A549 (cell line): ENCODE measurements at regions not wholly inside any gene's neighbourhood (a gene's known extent, or its start where the extent isn't known, plus 50 kb on each side); places are given as distances from the start of the nearest gene placed in this dataset.
A peak's percentile ranks its signal among the peaks of the same experiment; 100 is the strongest.

Source experiments
- ATAC-seq, 2 experiments: fragments of 200-7000 bp in 1 of 2; fragments of >200 bp in 1 of 2; cut with Nextera tagmentation in 1 of 2; cut with Tn5 transposase in 1 of 2; 3 replicates each; pipeline versions ENCODE4 v1.8.0 to v1.9.1; 2018 to 2020; ENCODE audit warnings: mild to moderate bottlenecking in 1 of 2, moderate library complexity in 1 of 2
- CTCF ChIA-PET: fragments of 300-600 bp; sonication (Branson Sonifier 250); formaldehyde crosslinking; extraction: SDS; loops from one replicate; lab custom pipeline; 2021; ENCODE audit warnings: antibody characterized with exemption, inconsistent platforms; lab: Yijun Ruan, JAX
- POLR2A ChIA-PET: fragments of 350-600 bp; formaldehyde crosslinking; extraction: SDS; loops from one replicate; lab custom pipeline; 2021; ENCODE audit warnings: antibody characterized with exemption, inconsistent platforms; lab: Yijun Ruan, JAX
- DNase-seq, 2 experiments: peaks; one replicate each; pipeline versions ENCODE4 v3.0.0 to v3.0.0-alpha.2; 2011 to 2016; ENCODE audit warnings: low read depth in 1 of 2, low spot score in 1 of 2
- FAIRE-seq: peaks from 2 replicates; lab custom pipeline; 2011; peaks lifted over from hg19 to GRCh38; lab: Jason Lieb, UNC
- H3K27ac ChIP-seq, 2 experiments: fragments of >200 bp; sonication (Bioruptor Twin); formaldehyde crosslinking; 3 replicates each; pipeline ENCODE4 v1.5.1; 2016 to 2017
- H3K4me1 ChIP-seq: fragments of >200 bp; sonication (Bioruptor Twin); formaldehyde crosslinking; 3 replicates; pipeline ENCODE4 v1.6.1; 2016
- H3K4me2 ChIP-seq: fragments of >200 bp; sonication (Bioruptor Twin); formaldehyde crosslinking; 3 replicates; pipeline ENCODE4 v1.6.1; 2016
- H3K4me3 ChIP-seq: fragments of >200 bp; sonication (Bioruptor Twin); formaldehyde crosslinking; 3 replicates; pipeline ENCODE4 v1.5.1; 2016
- H3K9me3 ChIP-seq: fragments of >200 bp; sonication (Bioruptor Twin); formaldehyde crosslinking; 3 replicates; pipeline ENCODE4 v1.6.1; 2016
- CHD4 ChIP-seq: fragments of 200-600 bp; sonication (generic); IDR thresholded peaks from 2 replicates; pipeline ENCODE4 v1.6.1; 2016; ENCODE audit warnings: antibody characterized with exemption, mild to moderate bottlenecking, borderline replicate concordance
- EHMT2 ChIP-seq: fragments of 200-600 bp; sonication (generic); IDR thresholded peaks from 2 replicates; pipeline ENCODE4 v1.6.1; 2016; ENCODE audit warnings: antibody characterized with exemption, low read depth, mild to moderate bottlenecking, moderate library complexity
- ELK1 ChIP-seq: fragments of 150-350 bp; IDR thresholded peaks from 2 replicates; pipeline ENCODE4 v1.6.1; 2014; ENCODE audit warnings: low read depth, mild to moderate bottlenecking, low read length
- HDAC2 ChIP-seq: fragments of 200-600 bp; sonication (generic); IDR thresholded peaks from 2 replicates; pipeline ENCODE4 v1.6.1; 2016
- HES2 ChIP-seq: fragments of >200 bp; sonication (Bioruptor Twin); formaldehyde crosslinking; IDR thresholded peaks from 2 replicates; pipeline ENCODE4 v1.6.1; 2016
- HEYL ChIP-seq: fragments of 250-450 bp; sonication (Bioruptor Pico); IDR thresholded peaks from 2 replicates; pipeline ENCODE4 v1.8.0; 2021; ENCODE audit warnings: mild to moderate bottlenecking, moderate library complexity
- HOXA7 ChIP-seq: fragments of 250-450 bp; sonication (Bioruptor Pico); IDR thresholded peaks from 2 replicates; pipeline ENCODE4 v1.5.0; 2020; ENCODE audit warnings: mild to moderate bottlenecking, moderate library complexity
- HOXB13 ChIP-seq: fragments of 250-450 bp; sonication (Bioruptor Pico); IDR thresholded peaks from 2 replicates; pipeline ENCODE4 v1.5.0; 2020; ENCODE audit warnings: low read depth, mild to moderate bottlenecking, moderate library complexity
- HOXB5 ChIP-seq: fragments of 250-450 bp; sonication (Bioruptor Pico); IDR thresholded peaks from 2 replicates; pipeline ENCODE4 v1.5.0; 2020; ENCODE audit warnings: mild to moderate bottlenecking, moderate library complexity
- JUNB ChIP-seq: fragments of >200 bp; sonication (Bioruptor Twin); formaldehyde crosslinking; IDR thresholded peaks from 2 replicates; pipeline ENCODE4 v1.6.1; 2016
- MAFK ChIP-seq: fragments of 450-650 bp; IDR thresholded peaks from 2 replicates; pipeline ENCODE4 v1.6.1; 2014; ENCODE audit not compliant: partially characterized antibody
- MYC ChIP-seq: IDR thresholded peaks from 2 replicates; pipeline ENCODE4 v1.6.1; 2012; ENCODE audit warnings: mild to moderate bottlenecking, inconsistent platforms, low read length, improper control_type of control experiment, borderline replicate concordance
- NPAS2 ChIP-seq: fragments of 250-450 bp; sonication (Bioruptor Pico); IDR thresholded peaks from 2 replicates; pipeline ENCODE4 v1.8.0; 2022; ENCODE audit warnings: mild to moderate bottlenecking, moderate library complexity, borderline replicate concordance
- PHF8 ChIP-seq: fragments of 200-600 bp; sonication (generic); IDR thresholded peaks from 2 replicates; pipeline ENCODE4 v1.6.1; 2016; ENCODE audit warnings: low read depth, mild to moderate bottlenecking, antibody characterized with exemption, moderate library complexity, borderline replicate concordance
- RAD21 ChIP-seq, 2 experiments: fragments of >200 bp in 1 of 2; sonication (Bioruptor Twin) in 1 of 2; formaldehyde crosslinking in 1 of 2; IDR thresholded peaks in 1 of 2; conservative IDR thresholded peaks in 1 of 2; 2 replicates in 1 of 2; 3 replicates in 1 of 2; pipeline ENCODE4 v1.6.1; 2012 to 2018; ENCODE audit warnings: inconsistent platforms in 1 of 2
- RARB ChIP-seq: fragments of 250-450 bp; sonication (Bioruptor Pico); IDR thresholded peaks from 2 replicates; pipeline ENCODE4 v1.8.0; 2021; ENCODE audit warnings: mild to moderate bottlenecking, moderate library complexity
- SMC3 ChIP-seq: fragments of >200 bp; sonication (Bioruptor Twin); formaldehyde crosslinking; IDR thresholded peaks from 3 replicates; pipeline ENCODE4 v1.6.1; 2018; ENCODE audit warnings: inconsistent platforms
- TFCP2L1 ChIP-seq: fragments of 250-450 bp; sonication (Bioruptor Pico); IDR thresholded peaks from 2 replicates; pipeline ENCODE4 v1.5.0; 2021; ENCODE audit warnings: mild to moderate bottlenecking
- USF2 ChIP-seq: fragments of 450-650 bp; IDR thresholded peaks from 2 replicates; pipeline ENCODE4 v1.6.1; 2014; ENCODE audit warnings: antibody characterized with exemption
- WGBS: methylation state at CpG from one replicate; pipeline ENCODE4 v1.1.6; 2017; ENCODE audit errors: missing lambda C conversion rate; 5-methylcytosine and 5-hydroxymethylcytosine counted together

- no peak for DNase-seq
- WGBS = 6% methylated on average over 8 of the region's 8 CpGs
- no peak overlapping the region for H3K4me2 ChIP-seq
- 0 out of 6 replicates have a peak, but pooled peaks have one; percentile 40 to 47 for ATAC-seq
- H3K4me1 ChIP-seq = no peaks in the 10 kb centered on the region
- ChIA-PET POLR2A (no interaction called here), CTCF (no interaction called here)
- no peak for FAIRE-seq
- no peak for TF ChIP-seq CHD4
- no peak for TF ChIP-seq HES2
- TF ChIP-seq, all 56 proteins: peak for 0
- Histone ChIP-seq H3K27ac (no peak overlapping the region), H3K4me3 (no peak overlapping the region), H3K9me3 (no peaks in the 10 kb centered on the region)
Observed at GRCh38 chr16:79303959-79304387, 296.6 kb downstream of the MAF start.

- Histone ChIP-seq H3K27ac (no peak overlapping the region), H3K4me2 (no peak overlapping the region), H3K9me3 (no peaks in the 10 kb centered on the region), H3K4me1 (no peaks in the 10 kb centered on the region), H3K4me3 (no peak overlapping the region)
- no peak for TF ChIP-seq MYC
- no peak for TF ChIP-seq USF2
- no peak for TF ChIP-seq HOXB5 (CRISPR knock-in tag)
- no peak for TF ChIP-seq HOXA7
- TF ChIP-seq RARB (CRISPR knock-in tag) = no peak
- TF ChIP-seq HOXB13 (CRISPR knock-in tag) = no peak
- ATAC-seq (no peak), DNase-seq (no peak), FAIRE-seq (no peak)
- WGBS = 0% methylated on average over 3 of the region's 3 CpGs
- ChIA-PET POLR2A (no interaction called here), CTCF (interaction anchor here (0.5 kb wide), 1 partner anchor 266 kb away, joined by 3 read pairs; no protein-coding TSS in a partner anchor)
Observed at GRCh38 chr16:79303206-79303605, 297.3 kb downstream of the MAF start.

GRCh38 chr16:79302731-79303130 lies 297.8 kb downstream of the MAF start:
- no peak for DNase-seq
- Histone ChIP-seq H3K9me3 (no peaks in the 10 kb centered on the region), H3K4me2 (no peak overlapping the region)
- ChIA-PET POLR2A (no interaction called here), CTCF (interaction anchor here (0.5 kb wide), 1 partner anchor 267 kb away, joined by 3 read pairs; no protein-coding TSS in a partner anchor)
- ATAC-seq = no peak
- no peak for FAIRE-seq
- TF ChIP-seq JUNB (no peak), EHMT2 (no peak), MAFK (no peak), ELK1 (no peak), RAD21 (conservative IDR thresholded peaks at IDR 0.05 in 1 of 2, IDR thresholded peaks at IDR 0.05 in 1 of 2) (no peak), TFCP2L1 (CRISPR knock-in tag) (no peak), HDAC2 (no peak), PHF8 (no peak), HES2 (no peak), NPAS2 (no peak), SMC3 (no peak)
- TF ChIP-seq, all 56 proteins: peak for 0
- Histone ChIP-seq H3K4me1 (no peaks in the 10 kb centered on the region), H3K27ac (no peak overlapping the region), H3K4me3 (no peak overlapping the region)
- 34% methylated on average over 7 of the region's 7 CpGs for WGBS

GRCh38 chr16:79301051-79301450 lies 299.5 kb downstream of the MAF start:
- Histone ChIP-seq H3K4me1 (no peaks in the 10 kb centered on the region), H3K27ac (no peak overlapping the region), H3K4me3 (no peak overlapping the region), H3K9me3 (no peaks in the 10 kb centered on the region), H3K4me2 (no peak overlapping the region)
- DNase-seq = no peak
- ChIA-PET POLR2A (no interaction called here), CTCF (no interaction called here)
- no peak for FAIRE-seq
- no peak for ATAC-seq
- no peak for TF ChIP-seq HEYL (CRISPR knock-in tag)
- 22% methylated on average over 12 of the region's 12 CpGs for WGBS
